Smooth muscle cell (in vitro differentiated cells): ENCODE measurements at regions not wholly inside any gene's neighbourhood (a gene's known extent, or its start where the extent isn't known, plus 50 kb on each side); places are given as distances from the start of the nearest gene placed in this dataset.

Source experiments
- DNase-seq: peaks from one replicate; lab custom pipeline; 2025; ENCODE audit not compliant: unreplicated experiment; lab: John Stamatoyannopoulos, UW
- H2AFZ ChIP-seq: fragments of 200-600 bp; sonication (generic); 2 replicates; pipeline ENCODE4 v1.6.0; 2016; ENCODE audit warnings: antibody characterized with exemption, low read depth, mild to moderate bottlenecking
- H3F3A ChIP-seq: fragments of 200-600 bp; sonication (generic); 2 replicates; pipeline ENCODE4 v1.6.0; 2017; ENCODE audit warnings: antibody characterized with exemption, low read depth
- H3K27ac ChIP-seq: fragments of 200-600 bp; sonication (generic); 2 replicates; pipeline ENCODE4 v1.5.1; 2016; ENCODE audit warnings: low read depth, mild to moderate bottlenecking
- H3K27me3 ChIP-seq: fragments of 200-600 bp; sonication (generic); 2 replicates; pipeline ENCODE4 v1.6.1; 2016; ENCODE audit warnings: low read depth, mild to moderate bottlenecking
- H3K36me3 ChIP-seq: fragments of 200-600 bp; sonication (generic); 2 replicates; pipeline ENCODE4 v1.5.1; 2016; ENCODE audit warnings: low read depth
- H3K4me1 ChIP-seq: fragments of 200-600 bp; sonication (generic); 2 replicates; pipeline ENCODE4 v1.5.1; 2016; ENCODE audit warnings: low read depth
- H3K4me2 ChIP-seq: fragments of 200-600 bp; sonication (generic); 2 replicates; pipeline ENCODE4 v1.6.0; 2016; ENCODE audit warnings: mild to moderate bottlenecking
- H3K4me3 ChIP-seq: fragments of 200-600 bp; sonication (generic); 2 replicates; pipeline ENCODE4 v1.5.1; 2016; ENCODE audit warnings: mild to moderate bottlenecking
- H3K79me2 ChIP-seq: fragments of 200-600 bp; sonication (generic); 2 replicates; pipeline ENCODE4 v1.6.0; 2016; ENCODE audit warnings: low read depth, mild to moderate bottlenecking
- H3K9ac ChIP-seq: fragments of 200-600 bp; sonication (generic); 2 replicates; pipeline ENCODE4 v1.6.0; 2016; ENCODE audit warnings: low read depth
- H3K9me3 ChIP-seq: fragments of 200-600 bp; sonication (generic); replicated peaks from 2 replicates; pipeline ENCODE4 v1.5.1; 2016; ENCODE audit warnings: low read depth
- H4K20me1 ChIP-seq: fragments of 200-600 bp; sonication (generic); 2 replicates; pipeline ENCODE4 v1.6.0; 2016; ENCODE audit warnings: low read depth
- WGBS: methylation state at CpG from one replicate; pipeline ENCODE4 v1.1.7; 2016; ENCODE audit warnings: low lambda C conversion rate; 5-methylcytosine and 5-hydroxymethylcytosine counted together
- TF ChIP-seq, protein P1 (sequence below): fragments of 200-600 bp; sonication (generic); IDR thresholded peaks from 2 replicates; pipeline ENCODE4 v1.5.1; 2017; ENCODE audit warnings: borderline replicate concordance, mild to moderate bottlenecking, antibody characterized with exemption; ENCODE audit not compliant: insufficient read depth, poor library complexity, severe bottlenecking

DNA sequence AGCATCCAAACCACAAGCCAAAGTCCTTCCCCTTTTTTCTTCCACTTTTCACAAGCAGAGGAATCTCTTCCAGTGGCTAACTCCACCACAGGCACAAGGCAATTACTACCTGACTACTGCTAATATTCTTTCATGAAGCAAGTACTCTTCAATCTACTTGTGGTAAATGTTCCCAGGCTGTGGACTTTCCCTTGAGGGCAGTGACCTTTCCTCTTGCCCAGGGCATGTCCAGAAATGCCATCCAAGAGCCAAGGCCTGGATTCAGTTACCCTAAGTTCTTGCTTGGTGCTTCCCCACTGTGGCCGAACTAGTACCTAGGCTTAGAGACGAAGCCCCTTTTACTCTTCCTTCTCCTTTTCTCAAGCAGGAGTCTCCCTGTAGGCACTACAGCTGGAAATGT, 400.7 kb downstream of the DCAF12L2 start:
- WGBS, result 89% methylated on average over 2 of the region's 2 CpGs
- H3K36me3 ChIP-seq, result no peaks in the 10 kb centered on the region

DNA sequence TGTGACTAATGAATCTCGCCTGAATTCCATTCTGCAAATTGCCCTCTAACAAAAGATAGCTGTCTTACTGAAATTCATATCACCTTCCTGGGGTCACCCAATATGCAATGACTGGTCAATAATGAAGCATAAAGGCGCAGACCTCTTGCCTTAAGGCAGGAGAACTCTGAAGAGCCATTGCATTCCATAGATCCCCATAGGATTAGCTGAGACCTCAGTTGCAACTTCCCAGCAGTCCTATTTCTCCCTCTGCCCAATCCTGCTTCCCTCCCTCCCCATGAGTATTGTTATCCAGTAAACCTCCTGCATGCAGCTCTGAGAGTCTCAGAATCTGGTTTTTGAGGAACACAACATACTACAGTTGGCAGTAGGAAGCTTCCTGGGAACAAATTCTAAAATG, 396.5 kb downstream of the DCAF12L2 start:
- DNase-seq, result no peak
- Histone ChIP-seq H4K20me1 (no peaks in the 10 kb centered on the region), H3K79me2 (no peaks in the 10 kb centered on the region), H3F3A (no peaks in the 10 kb centered on the region), H3K4me1 (no peaks in the 10 kb centered on the region), H3K27me3 (no peaks in the 10 kb centered on the region), H3K27ac (no peak overlapping the region), H3K36me3 (no peaks in the 10 kb centered on the region), H3K4me2 (no peak overlapping the region), H3K9ac (no peak overlapping the region), H3K4me3 (no peak overlapping the region), H2AFZ (no peak overlapping the region), H3K9me3 (no peaks in the 10 kb centered on the region)
- TF ChIP-seq, protein P1, sequence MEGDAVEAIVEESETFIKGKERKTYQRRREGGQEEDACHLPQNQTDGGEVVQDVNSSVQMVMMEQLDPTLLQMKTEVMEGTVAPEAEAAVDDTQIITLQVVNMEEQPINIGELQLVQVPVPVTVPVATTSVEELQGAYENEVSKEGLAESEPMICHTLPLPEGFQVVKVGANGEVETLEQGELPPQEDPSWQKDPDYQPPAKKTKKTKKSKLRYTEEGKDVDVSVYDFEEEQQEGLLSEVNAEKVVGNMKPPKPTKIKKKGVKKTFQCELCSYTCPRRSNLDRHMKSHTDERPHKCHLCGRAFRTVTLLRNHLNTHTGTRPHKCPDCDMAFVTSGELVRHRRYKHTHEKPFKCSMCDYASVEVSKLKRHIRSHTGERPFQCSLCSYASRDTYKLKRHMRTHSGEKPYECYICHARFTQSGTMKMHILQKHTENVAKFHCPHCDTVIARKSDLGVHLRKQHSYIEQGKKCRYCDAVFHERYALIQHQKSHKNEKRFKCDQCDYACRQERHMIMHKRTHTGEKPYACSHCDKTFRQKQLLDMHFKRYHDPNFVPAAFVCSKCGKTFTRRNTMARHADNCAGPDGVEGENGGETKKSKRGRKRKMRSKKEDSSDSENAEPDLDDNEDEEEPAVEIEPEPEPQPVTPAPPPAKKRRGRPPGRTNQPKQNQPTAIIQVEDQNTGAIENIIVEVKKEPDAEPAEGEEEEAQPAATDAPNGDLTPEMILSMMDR, result no peak
- WGBS, result 62% methylated on average over 2 of the region's 2 CpGs

More for the DNA sequence above, 400.7 kb downstream of the DCAF12L2 start:
- no peaks in the 10 kb centered on the region for H3K27me3 ChIP-seq
- H3K4me2 ChIP-seq, result no peak overlapping the region
- H2AFZ ChIP-seq, result no peak overlapping the region
- TF ChIP-seq, protein P1, result no peak
- H3K4me3 ChIP-seq, result no peak overlapping the region
- no peak for DNase-seq
- no peak overlapping the region for H3K9ac ChIP-seq
- no peaks in the 10 kb centered on the region for H3F3A ChIP-seq
- H3K4me1 ChIP-seq, result no peaks in the 10 kb centered on the region
- H4K20me1 ChIP-seq, result no peaks in the 10 kb centered on the region
- no peaks in the 10 kb centered on the region for H3K79me2 ChIP-seq
- no peak overlapping the region for H3K27ac ChIP-seq
- H3K9me3 ChIP-seq, result peaks cover 4% of the 10 kb centered on the region

DNA sequence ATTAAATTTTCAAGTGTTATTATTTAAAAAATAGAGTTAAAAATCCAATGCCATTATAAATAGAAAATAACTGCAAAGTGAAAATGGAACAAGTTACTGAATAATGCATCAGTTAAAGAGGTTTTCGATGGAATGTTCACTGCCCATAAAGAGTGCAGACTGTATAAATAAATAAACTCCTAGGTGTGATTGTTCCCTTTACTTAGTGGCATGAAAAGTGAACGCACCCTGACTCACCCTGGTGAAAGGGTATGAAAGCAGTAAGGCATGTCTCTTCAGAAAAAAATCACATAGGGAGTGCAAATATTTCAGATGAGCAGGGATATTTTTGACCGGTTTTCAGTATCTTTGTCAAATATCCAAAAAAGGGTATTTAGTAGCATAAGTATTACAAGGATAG, 387.8 kb downstream of the DCAF12L2 start:
- Histone ChIP-seq H3K27ac (no peak overlapping the region), H2AFZ (no peak overlapping the region), H3K9me3 (no peaks in the 10 kb centered on the region), H3K79me2 (no peaks in the 10 kb centered on the region), H3F3A (no peaks in the 10 kb centered on the region), H3K36me3 (no peaks in the 10 kb centered on the region), H3K4me1 (no peaks in the 10 kb centered on the region), H3K27me3 (no peaks in the 10 kb centered on the region), H3K9ac (no peak overlapping the region), H4K20me1 (no peaks in the 10 kb centered on the region), H3K4me2 (no peak overlapping the region), H3K4me3 (no peak overlapping the region)
- TF ChIP-seq, protein P1, result no peak
- WGBS, result 73% methylated on average over 3 of the region's 3 CpGs
- no peak for DNase-seq

DNA sequence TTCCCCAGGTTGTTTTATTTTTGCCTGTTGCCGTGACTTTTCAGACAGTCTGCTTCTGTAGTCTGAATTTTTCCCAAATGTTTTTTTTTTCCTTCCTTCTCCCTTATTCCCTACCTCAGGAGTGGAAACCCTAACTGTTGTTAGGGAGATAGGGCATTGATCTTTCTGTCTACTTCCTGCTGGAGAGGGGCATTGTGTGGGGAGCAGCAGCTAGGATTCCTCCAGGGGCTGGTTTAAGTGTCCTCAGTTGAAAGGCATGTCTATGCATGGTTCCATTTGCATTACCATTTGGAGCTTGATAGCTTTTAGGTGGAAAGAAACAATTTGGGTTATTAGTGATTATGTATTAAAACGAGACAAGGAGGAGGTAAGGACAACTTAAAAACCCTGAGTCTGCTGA, 383.9 kb downstream of the DCAF12L2 start:
- H3K4me2 ChIP-seq, result no peak overlapping the region

More for the DNA sequence above, 383.9 kb downstream of the DCAF12L2 start:
- Histone ChIP-seq H3K4me3 (no peak overlapping the region), H2AFZ (no peak overlapping the region), H3K4me1 (no peaks in the 10 kb centered on the region), H3K79me2 (no peaks in the 10 kb centered on the region), H3K27me3 (no peaks in the 10 kb centered on the region), H3K27ac (no peak overlapping the region), H3K36me3 (no peaks in the 10 kb centered on the region), H3K9ac (no peak overlapping the region), H3F3A (no peaks in the 10 kb centered on the region), H3K9me3 (no peaks in the 10 kb centered on the region), H4K20me1 (no peaks in the 10 kb centered on the region)
- TF ChIP-seq, protein P1, result no peak
- no peak for DNase-seq
- WGBS, result 67% methylated on average over 2 of the region's 2 CpGs
